ENCODE measurements at regions not wholly inside any gene's neighbourhood (a gene's known extent, or its start where the extent isn't known, plus 50 kb on each side); places are given as distances from the start of the nearest gene placed in this dataset.

GRCh38 chr3:126277629-126278378 lies 79.4 kb downstream of the KLF15 start:
- Histone ChIP-seq H4K5ac (ENCODE audit: low read depth, low read length) (no peak overlapping the region), H2BK120ac (ENCODE audit: low read depth, low read length) (no peak overlapping the region), H3K4me2 (ENCODE audit: low read depth, low read length) (no peak overlapping the region), H2BK5ac (ENCODE audit: low read depth, low read length, poor library complexity, severe bottlenecking) (no peak overlapping the region), H3K79me1 (ENCODE audit: low read depth in 1 of 2, low read length in 2 of 2) (no peaks in the 10 kb centered on the region), H3K9me3 (ENCODE audit: control insufficient read depth, insufficient read depth, low read length) (no peaks in the 10 kb centered on the region; the same call in 1 of the 2 replicates), H4K8ac (ENCODE audit: low read depth in 2 of 2, low read length in 2 of 2) (no peak overlapping the region), H2BK20ac (ENCODE audit: low read depth, low read length) (no peak overlapping the region), H3K36me3 (ENCODE audit: control insufficient read depth, insufficient read depth, low read length) (no peaks in the 10 kb centered on the region), H3K9me1 (ENCODE audit: insufficient read depth, low read length) (no peaks in the 10 kb centered on the region), H3K4me3 (ENCODE audit: insufficient read depth, low read depth, low read length) (no peak overlapping the region), H3K9ac (ENCODE audit: low read depth, low read length) (no peak overlapping the region), H2BK15ac (ENCODE audit: low read depth, low read length) (no peak overlapping the region), H3K27ac (ENCODE audit: insufficient read depth, low read length) (no peak overlapping the region), H2AK9ac (replicated peaks; ENCODE audit: low read depth, low read length, poor library complexity) (no peak overlapping the region), H2AK5ac (ENCODE audit: low read depth, low read length) (no peak overlapping the region), H2AFZ (replicated peaks; ENCODE audit: low read length, poor library complexity) (no peak overlapping the region), H3K4me1 (ENCODE audit: control insufficient read depth, insufficient read depth, low read length) (no peaks in the 10 kb centered on the region), H4K20me1 (ENCODE audit: insufficient read depth, low read length) (no peaks in the 10 kb centered on the region), H3K18ac (ENCODE audit: low read depth, low read length) (no peak overlapping the region), H4K91ac (ENCODE audit: insufficient read depth, low read depth, low read length) (no peak overlapping the region), H3K56ac (ENCODE audit: extremely low read depth, insufficient read depth, low read length) (no peak overlapping the region), H3K4ac (ENCODE audit: low read depth, low read length) (no peak overlapping the region), H3K27me3 (ENCODE audit: control insufficient read depth, insufficient read depth, low read length) (peaks cover 15% of the 10 kb centered on the region), H3K23ac (ENCODE audit: low read depth, low read length) (no peak overlapping the region), H3K14ac (replicated peaks; ENCODE audit: low read depth, low read length) (no peak overlapping the region)
- ChIA-PET CTCF (no interaction called here), POLR2A (ENCODE audit: unreplicated experiment) (no interaction called here)
- no TSS peak for BruUV-seq (replicated peaks)
- DNase-seq, result no peak
- intact Hi-C loops (cut with micrococcal nuclease), result no loop called here
- WGBS, 2 experiments (ENCODE audit: extremely low coverage in 2 of 2, insufficient read length in 1 of 2), result 76% methylated on average over 4 of the region's 8 CpGs; no CpG with 5 or more reads in 1 of the 2 experiments
- no peak for ATAC-seq (ENCODE audit: low read depth)
- in situ Hi-C loops (cut with MboI; ENCODE audit: low sequenced_read_pairs), result no loop called here
- dilution Hi-C loops (cut with HindIII; ENCODE audit: low sequenced_read_pairs, unreplicated experiment), result no loop called here
- TF ChIP-seq CEBPB (IDR thresholded peaks at IDR 0.05; ENCODE audit: low read depth, low read length) (peak; percentile 49; the same call in 1 of the 2 replicates), MXI1 (IDR thresholded peaks at IDR 0.05; ENCODE audit: borderline replicate concordance, low read depth, low read length) (no peak)

All from IMR-90 (cell line).